Skeletal muscle satellite cell (primary cell): ENCODE measurements at regions not wholly inside any gene's neighbourhood (a gene's known extent, or its start where the extent isn't known, plus 50 kb on each side); places are given as distances from the start of the nearest gene placed in this dataset.

ENCODE experiments used
- H3K27me3 ChIP-seq: 2 replicates; pipeline ENCODE4 v1.7.0; 2013; ENCODE audit warnings: low read length; ENCODE audit not compliant: control insufficient read depth, insufficient read depth
- H3K36me3 ChIP-seq: 2 replicates; pipeline ENCODE4 v1.7.0; 2013; ENCODE audit warnings: mild to moderate bottlenecking, control low read depth, low read length; ENCODE audit not compliant: insufficient read depth
- H3K4me1 ChIP-seq: 2 replicates; pipeline ENCODE4 v1.7.0; 2013; ENCODE audit warnings: low read length; ENCODE audit not compliant: control insufficient read depth, insufficient read depth
- H3K4me2 ChIP-seq: 2 replicates; pipeline ENCODE4 v1.7.0; 2013; ENCODE audit warnings: mild to moderate bottlenecking, low read length
- H3K4me3 ChIP-seq: 2 replicates; pipeline ENCODE4 v1.7.0; 2013; ENCODE audit warnings: low read length
- H3K9ac ChIP-seq: 2 replicates; pipeline ENCODE4 v1.7.0; 2013; ENCODE audit warnings: mild to moderate bottlenecking, low read depth, low read length, moderate library complexity
- H3K9me3 ChIP-seq: replicated peaks from 2 replicates; pipeline ENCODE4 v1.7.0; 2013; ENCODE audit warnings: mild to moderate bottlenecking, control low read depth, low read length

GRCh38 chr2:150617351-150617978, 130.0 kb upstream of the RND3 start:
- Histone ChIP-seq H3K4me2 (no peak overlapping the region), H3K9me3 (no peaks in the 10 kb centered on the region), H3K9ac (no peak overlapping the region), H3K27me3 (no peaks in the 10 kb centered on the region), H3K4me3 (no peak overlapping the region), H3K36me3 (no peaks in the 10 kb centered on the region), H3K4me1 (peaks cover 51% of the 10 kb centered on the region)

- Histone ChIP-seq H3K9ac (no peak overlapping the region), H3K9me3 (no peaks in the 10 kb centered on the region), H3K36me3 (no peaks in the 10 kb centered on the region), H3K4me2 (no peak overlapping the region), H3K4me1 (peaks cover 22% of the 10 kb centered on the region), H3K4me3 (no peak overlapping the region), H3K27me3 (no peaks in the 10 kb centered on the region)
Measured at GRCh38 chr2:150612957-150613710, 125.7 kb upstream of the RND3 start.

- Histone ChIP-seq H3K27me3 (no peaks in the 10 kb centered on the region), H3K4me3 (no peak overlapping the region), H3K36me3 (no peaks in the 10 kb centered on the region), H3K4me1 (peaks cover 29% of the 10 kb centered on the region), H3K9ac (peak overlapping the region; percentile 44), H3K9me3 (no peaks in the 10 kb centered on the region), H3K4me2 (no peak overlapping the region)
Measured at GRCh38 chr2:150610670-150611279, 123.3 kb upstream of the RND3 start.

GRCh38 chr2:150609831-150610582, 122.5 kb upstream of the RND3 start:
- no peak overlapping the region for H3K4me3 ChIP-seq
- no peaks in the 10 kb centered on the region for H3K9me3 ChIP-seq
- peak overlapping the region; percentile 18 for H3K4me2 ChIP-seq
- H3K9ac ChIP-seq: peak overlapping the region; percentile 44
- no peaks in the 10 kb centered on the region for H3K27me3 ChIP-seq
- H3K36me3 ChIP-seq: no peaks in the 10 kb centered on the region
- peaks cover 29% of the 10 kb centered on the region for H3K4me1 ChIP-seq

- H3K36me3 ChIP-seq: no peaks in the 10 kb centered on the region
- no peak overlapping the region for H3K4me3 ChIP-seq
- no peaks in the 10 kb centered on the region for H3K27me3 ChIP-seq
- no peak overlapping the region for H3K4me2 ChIP-seq
- peaks cover 29% of the 10 kb centered on the region for H3K4me1 ChIP-seq
- no peaks in the 10 kb centered on the region for H3K9me3 ChIP-seq
- H3K9ac ChIP-seq: no peak overlapping the region
Measured at GRCh38 chr2:150608341-150608740, 120.9 kb upstream of the RND3 start.

- Histone ChIP-seq H3K4me2 (no peak overlapping the region), H3K36me3 (no peaks in the 10 kb centered on the region), H3K9ac (no peak overlapping the region), H3K4me1 (peaks cover 29% of the 10 kb centered on the region), H3K9me3 (no peaks in the 10 kb centered on the region), H3K4me3 (no peak overlapping the region), H3K27me3 (no peaks in the 10 kb centered on the region)
Measured at GRCh38 chr2:150607390-150607811, 119.9 kb upstream of the RND3 start.

- Histone ChIP-seq H3K4me2 (no peak overlapping the region), H3K36me3 (no peaks in the 10 kb centered on the region), H3K4me1 (peaks cover 34% of the 10 kb centered on the region), H3K9ac (no peak overlapping the region), H3K27me3 (no peaks in the 10 kb centered on the region), H3K9me3 (no peaks in the 10 kb centered on the region), H3K4me3 (no peak overlapping the region)
Measured at GRCh38 chr2:150606380-150607060, 119.1 kb upstream of the RND3 start.

GRCh38 chr2:150605664-150606063, 118.2 kb upstream of the RND3 start:
- no peak overlapping the region for H3K4me3 ChIP-seq
- H3K36me3 ChIP-seq: no peaks in the 10 kb centered on the region
- H3K27me3 ChIP-seq: no peaks in the 10 kb centered on the region
- peaks cover 43% of the 10 kb centered on the region for H3K4me1 ChIP-seq
- H3K4me2 ChIP-seq: no peak overlapping the region
- H3K9me3 ChIP-seq: no peaks in the 10 kb centered on the region
- H3K9ac ChIP-seq: no peak overlapping the region

- peak overlapping the region; percentile 71 for H3K4me2 ChIP-seq
- no peaks in the 10 kb centered on the region for H3K36me3 ChIP-seq
- no peak overlapping the region for H3K4me3 ChIP-seq
- peak overlapping the region; percentile 54 for H3K9ac ChIP-seq
- no peaks in the 10 kb centered on the region for H3K9me3 ChIP-seq
- peaks cover 22% of the 10 kb centered on the region for H3K4me1 ChIP-seq
- no peaks in the 10 kb centered on the region for H3K27me3 ChIP-seq
Measured at GRCh38 chr2:150601280-150602038, 114.0 kb upstream of the RND3 start.

- no peaks in the 10 kb centered on the region for H3K9me3 ChIP-seq
- H3K4me2 ChIP-seq: no peak overlapping the region
- no peaks in the 10 kb centered on the region for H3K36me3 ChIP-seq
- peaks cover 29% of the 10 kb centered on the region for H3K4me1 ChIP-seq
- no peaks in the 10 kb centered on the region for H3K27me3 ChIP-seq
- H3K4me3 ChIP-seq: no peak overlapping the region
- no peak overlapping the region for H3K9ac ChIP-seq
Measured at GRCh38 chr2:150599889-150600288, 112.4 kb upstream of the RND3 start.
